Gastroesophageal sphincter (tissue), 4 donors: ENCODE measurements at regions not wholly inside any gene's neighbourhood (a gene's known extent, or its start where the extent isn't known, plus 50 kb on each side); places are given as distances from the start of the nearest gene placed in this dataset.

Source experiments
- ATAC-seq: fragments of 150-250 bp; one replicate; pipeline ENCODE4 v1.9.1; 2016; ENCODE audit warnings: mild to moderate bottlenecking, moderate library complexity
- H3K27ac ChIP-seq, 4 donors: fragments of 200-600 bp; sonication (generic) in 3 of 4; 1 replicate in 3 of 4; 2 replicates in 1 of 4; pipeline ENCODE4 v1.5.1; 2016 to 2019
- H3K27me3 ChIP-seq: fragments of 200-600 bp; sonication (generic); one replicate; pipeline ENCODE4 v1.5.1; 2019
- H3K36me3 ChIP-seq, 2 donors: fragments of 200-600 bp; sonication (generic); one replicate each; pipeline ENCODE4 v1.5.1; 2019; ENCODE audit warnings: control low read depth in 1 of 2
- H3K4me1 ChIP-seq, 3 donors: fragments of 200-600 bp; sonication (generic); 1 replicate in 2 of 3; 2 replicates in 1 of 3; pipeline ENCODE4 v1.5.1; 2016 to 2019; ENCODE audit warnings: control low read depth in 2 of 3
- H3K4me3 ChIP-seq, 2 donors: fragments of 200-600 bp; sonication (generic); one replicate each; pipeline ENCODE4 v1.5.1; 2019; ENCODE audit warnings: mild to moderate bottlenecking in 1 of 2, moderate library complexity in 1 of 2
- H3K9me3 ChIP-seq, 3 donors: fragments of 200-600 bp; sonication (generic); one replicate each; pipeline ENCODE4 v1.5.1; 2017 to 2019; ENCODE audit warnings: control low read depth in 2 of 3
- CTCF ChIP-seq, 4 experiments: fragments of 200-600 bp in 2 of 4; fragments of 450-650 bp in 2 of 4; sonication (generic) in 1 of 4; IDR thresholded peaks; one replicate each; pipeline ENCODE4 v1.5.1; 2017 to 2019; ENCODE audit warnings: antibody characterized with exemption in 4 of 4, mild to moderate bottlenecking in 2 of 4, moderate library complexity in 2 of 4
- EP300 ChIP-seq: sonication (generic); formaldehyde crosslinking; IDR thresholded peaks from one replicate; pipeline ENCODE4 v1.6.1; 2017; ENCODE audit warnings: antibody characterized with exemption, mild to moderate bottlenecking
- POLR2A ChIP-seq, 2 donors: fragments of 450-650 bp; IDR thresholded peaks; one replicate each; pipeline ENCODE4 v1.6.1; 2017; ENCODE audit warnings: antibody characterized with exemption in 2 of 2, mild to moderate bottlenecking in 2 of 2, moderate library complexity in 1 of 2
- POLR2AphosphoS5 ChIP-seq: sonication (generic); formaldehyde crosslinking; IDR thresholded peaks from one replicate; pipeline ENCODE4 v1.6.1; 2017; ENCODE audit warnings: antibody characterized with exemption
- WGBS, 2 donors: methylation state at CpG; one replicate each; pipeline ENCODE4 v1.1.5; 2018; ENCODE audit warnings: low coverage in 1 of 2; 5-methylcytosine and 5-hydroxymethylcytosine counted together

GRCh38 chr5:2461701-2462691, 289.5 kb downstream of the IRX2 start:
- TF ChIP-seq POLR2AphosphoS5 (no peak), CTCF (IDR thresholded peaks at IDR 0.05) (no peak), EP300 (no peak), POLR2A (IDR thresholded peaks at IDR 0.05) (no peak)
- WGBS, 2 donors, result 63 to 64% methylated on average over 9 to 16 of the region's 23 CpGs
- H3K4me3 ChIP-seq, result no peak overlapping the region
- no peak for ATAC-seq
- peaks cover 57% of the 10 kb centered on the region for H3K27me3 ChIP-seq
- no peak overlapping the region for H3K27ac ChIP-seq
- no peaks in the 10 kb centered on the region for H3K9me3 ChIP-seq
- no peaks in the 10 kb centered on the region for H3K36me3 ChIP-seq
- no peaks in the 10 kb centered on the region for H3K4me1 ChIP-seq

GRCh38 chr5:2460098-2460497, 291.4 kb downstream of the IRX2 start:
- no peak overlapping the region for H3K4me3 ChIP-seq
- no peaks in the 10 kb centered on the region for H3K9me3 ChIP-seq
- no peak for TF ChIP-seq POLR2A (IDR thresholded peaks at IDR 0.05)
- TF ChIP-seq CTCF (IDR thresholded peaks at IDR 0.05), result no peak
- no peak for TF ChIP-seq POLR2AphosphoS5
- TF ChIP-seq EP300, result no peak
- WGBS, 2 donors, result 91 to 94% methylated on average over 3 of the region's 3 CpGs
- no peak overlapping the region for H3K27ac ChIP-seq
- no peaks in the 10 kb centered on the region for H3K4me1 ChIP-seq
- peaks cover 43% of the 10 kb centered on the region for H3K27me3 ChIP-seq
- H3K36me3 ChIP-seq, result no peaks in the 10 kb centered on the region
- ATAC-seq, result no peak

- H3K9me3 ChIP-seq, result no peaks in the 10 kb centered on the region
- ATAC-seq, result no peak
- H3K36me3 ChIP-seq, result no peaks in the 10 kb centered on the region
- no peak overlapping the region for H3K4me3 ChIP-seq
- H3K27ac ChIP-seq, result no peak overlapping the region
- TF ChIP-seq CTCF (IDR thresholded peaks at IDR 0.05), result no peak
- 6 to 33% methylated on average over 2 of the region's 2 CpGs for WGBS, 2 donors
- H3K4me1 ChIP-seq, result no peaks in the 10 kb centered on the region
- peaks cover 37% of the 10 kb centered on the region for H3K27me3 ChIP-seq
Observed at GRCh38 chr5:2459251-2459650, 292.2 kb downstream of the IRX2 start.

DNA sequence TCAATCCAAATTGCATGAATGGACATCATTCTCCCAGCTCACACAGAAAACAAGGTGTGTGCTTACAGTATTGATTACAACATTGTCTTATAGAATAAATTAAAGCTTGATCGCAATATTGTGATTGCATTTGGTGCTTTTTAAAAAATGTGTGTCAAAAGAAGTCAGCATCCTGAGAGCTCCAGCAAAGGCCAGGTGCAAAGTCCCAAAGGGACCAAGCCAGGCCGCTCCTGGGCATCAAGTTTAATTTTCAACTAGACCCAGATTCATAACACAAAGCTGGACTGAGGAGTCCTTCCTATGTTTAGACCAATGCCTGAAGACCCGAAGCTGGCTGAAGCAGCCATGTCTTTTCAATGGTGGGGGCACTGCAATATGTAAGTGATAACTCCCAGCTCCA, 295.6 kb downstream of the IRX2 start:
- Histone ChIP-seq H3K4me1 (no peaks in the 10 kb centered on the region), H3K27ac (no peak overlapping the region), H3K9me3 (no peaks in the 10 kb centered on the region), H3K36me3 (no peaks in the 10 kb centered on the region), H3K27me3 (peaks cover 21% of the 10 kb centered on the region), H3K4me3 (no peak overlapping the region)
- TF ChIP-seq CTCF (IDR thresholded peaks at IDR 0.05) (no peak), POLR2A (IDR thresholded peaks at IDR 0.05) (no peak), EP300 (no peak), POLR2AphosphoS5 (no peak)
- WGBS, 2 donors, result 90 to 100% methylated on average over 1 to 2 of the region's 3 CpGs
- ATAC-seq, result no peak

DNA sequence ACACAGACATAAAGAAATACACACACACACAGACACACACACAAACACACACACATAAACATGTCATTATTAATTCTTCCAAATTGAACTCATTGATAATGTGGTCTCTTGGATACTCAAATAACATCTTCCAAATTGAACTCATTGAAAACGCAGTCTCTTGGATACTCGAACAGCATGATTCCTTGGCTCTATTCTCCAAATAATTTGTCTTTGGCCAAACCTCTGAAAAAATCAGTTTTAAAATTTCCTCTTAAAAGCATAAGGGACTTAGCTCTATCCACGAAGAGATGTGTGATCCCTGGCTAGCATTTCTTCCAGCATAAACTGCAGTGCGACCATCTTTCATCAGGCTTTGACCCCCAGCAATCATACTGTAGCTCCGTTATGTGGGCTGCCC, 296.6 kb downstream of the IRX2 start:
- H3K9me3 ChIP-seq, result no peaks in the 10 kb centered on the region
- no peak overlapping the region for H3K4me3 ChIP-seq
- H3K27me3 ChIP-seq, result peaks cover 11% of the 10 kb centered on the region
- H3K27ac ChIP-seq, result no peak overlapping the region
- no peak for ATAC-seq
- H3K4me1 ChIP-seq, result no peaks in the 10 kb centered on the region
- TF ChIP-seq POLR2AphosphoS5 (no peak), EP300 (no peak), POLR2A (IDR thresholded peaks at IDR 0.05) (no peak), CTCF (IDR thresholded peaks at IDR 0.05) (no peak)
- H3K36me3 ChIP-seq, result no peaks in the 10 kb centered on the region
- 58 to 72% methylated on average over 3 to 5 of the region's 5 CpGs for WGBS, 2 donors
